Esophagus squamous epithelium (tissue), 5 donors: ENCODE measurements at regions not wholly inside any gene's neighbourhood (a gene's known extent, or its start where the extent isn't known, plus 50 kb on each side); places are given as distances from the start of the nearest gene placed in this dataset.

ENCODE experiments used
- DNase-seq: peaks from one replicate; lab custom pipeline; 2025; lab: John Stamatoyannopoulos, UW
- H3K27ac ChIP-seq, 4 donors: fragments of 200-600 bp; sonication (generic); one replicate each; pipeline ENCODE4 v1.5.1; 2016 to 2019; ENCODE audit warnings: mild to moderate bottlenecking in 1 of 4
- H3K27me3 ChIP-seq, 4 donors: fragments of 200-600 bp; sonication (generic); 1 replicate in 3 of 4; 2 replicates in 1 of 4; pipeline versions ENCODE4 v1.5.1 to v1.6.0; 2017 to 2021; ENCODE audit warnings: antibody characterized with exemption in 1 of 4
- H3K36me3 ChIP-seq, 3 donors: fragments of 200-600 bp; sonication (generic); one replicate each; pipeline ENCODE4 v1.5.1; 2016 to 2019
- H3K4me1 ChIP-seq, 3 donors: fragments of 200-600 bp; sonication (generic); one replicate each; pipeline ENCODE4 v1.5.1; 2017 to 2019
- H3K4me3 ChIP-seq, 4 donors: fragments of 200-600 bp; sonication (generic); 1 replicate in 3 of 4; 2 replicates in 1 of 4; pipeline ENCODE4 v1.5.1; 2016 to 2019; ENCODE audit warnings: mild to moderate bottlenecking in 2 of 4, moderate library complexity in 1 of 4
- H3K9me3 ChIP-seq, 3 donors: fragments of 200-600 bp; sonication (generic); one replicate each; pipeline ENCODE4 v1.5.1; 2016 to 2019
- POLR2A ChIP-seq, 4 donors: fragments of 450-650 bp; IDR thresholded peaks; one replicate each; pipeline ENCODE4 v1.6.1; 2017; ENCODE audit warnings: antibody characterized with exemption in 4 of 4, mild to moderate bottlenecking in 4 of 4, moderate library complexity in 3 of 4
- WGBS, 2 donors: methylation state at CpG; one replicate each; pipeline ENCODE4 v1.1.5; 2018; 5-methylcytosine and 5-hydroxymethylcytosine counted together
- intact Hi-C: fragments of 100-400 bp; cut with DNase I; formaldehyde crosslinking; loops from one replicate; pipeline ENCODE4 v1.15.0; 2022
- TF ChIP-seq, protein P1 (sequence below), 6 experiments: fragments of 450-650 bp in 4 of 6; fragments of 200-600 bp in 2 of 6; sonication (generic) in 2 of 6; IDR thresholded peaks; one replicate each; pipeline ENCODE4 v1.5.1; 2016 to 2019; ENCODE audit warnings: antibody characterized with exemption in 6 of 6, mild to moderate bottlenecking in 4 of 6, moderate library complexity in 4 of 6
- donor health status: DM: yes; HTN: yes; CAD: no.

DNA sequence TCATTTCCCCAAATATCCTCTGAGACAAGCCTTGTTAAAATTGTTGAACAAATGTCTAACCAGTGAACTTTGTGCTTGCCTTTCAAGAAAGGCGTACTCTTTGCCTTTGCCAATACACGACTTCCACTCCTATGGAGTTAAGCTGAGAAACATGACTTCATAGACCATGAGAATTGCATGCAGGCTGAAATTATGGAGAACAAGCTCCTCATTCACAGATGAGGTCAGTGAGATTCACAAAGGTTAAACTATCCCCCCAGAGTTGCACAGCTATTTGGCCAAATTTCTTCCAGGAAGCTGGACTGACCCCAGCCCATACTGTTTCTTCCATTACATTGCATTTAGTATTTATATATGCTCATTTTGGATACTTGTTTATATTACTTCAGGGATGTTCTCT, 221.4 kb upstream of the SEMA3C start:
- H3K4me3 ChIP-seq, result no peak overlapping the region
- H3K9me3 ChIP-seq, result no peaks in the 10 kb centered on the region
- TF ChIP-seq, protein P1, sequence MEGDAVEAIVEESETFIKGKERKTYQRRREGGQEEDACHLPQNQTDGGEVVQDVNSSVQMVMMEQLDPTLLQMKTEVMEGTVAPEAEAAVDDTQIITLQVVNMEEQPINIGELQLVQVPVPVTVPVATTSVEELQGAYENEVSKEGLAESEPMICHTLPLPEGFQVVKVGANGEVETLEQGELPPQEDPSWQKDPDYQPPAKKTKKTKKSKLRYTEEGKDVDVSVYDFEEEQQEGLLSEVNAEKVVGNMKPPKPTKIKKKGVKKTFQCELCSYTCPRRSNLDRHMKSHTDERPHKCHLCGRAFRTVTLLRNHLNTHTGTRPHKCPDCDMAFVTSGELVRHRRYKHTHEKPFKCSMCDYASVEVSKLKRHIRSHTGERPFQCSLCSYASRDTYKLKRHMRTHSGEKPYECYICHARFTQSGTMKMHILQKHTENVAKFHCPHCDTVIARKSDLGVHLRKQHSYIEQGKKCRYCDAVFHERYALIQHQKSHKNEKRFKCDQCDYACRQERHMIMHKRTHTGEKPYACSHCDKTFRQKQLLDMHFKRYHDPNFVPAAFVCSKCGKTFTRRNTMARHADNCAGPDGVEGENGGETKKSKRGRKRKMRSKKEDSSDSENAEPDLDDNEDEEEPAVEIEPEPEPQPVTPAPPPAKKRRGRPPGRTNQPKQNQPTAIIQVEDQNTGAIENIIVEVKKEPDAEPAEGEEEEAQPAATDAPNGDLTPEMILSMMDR (IDR thresholded peaks at IDR 0.05), result no peak
- no peak for TF ChIP-seq POLR2A (IDR thresholded peaks at IDR 0.05)
- no peaks in the 10 kb centered on the region for H3K36me3 ChIP-seq
- no peaks in the 10 kb centered on the region for H3K27me3 ChIP-seq
- DNase-seq, result no peak
- no peak overlapping the region for H3K27ac ChIP-seq
- WGBS, 2 donors, result 59 to 77% methylated on average over 2 of the region's 2 CpGs
- intact Hi-C loops, result no loop called here
- no peaks in the 10 kb centered on the region for H3K4me1 ChIP-seq

DNA sequence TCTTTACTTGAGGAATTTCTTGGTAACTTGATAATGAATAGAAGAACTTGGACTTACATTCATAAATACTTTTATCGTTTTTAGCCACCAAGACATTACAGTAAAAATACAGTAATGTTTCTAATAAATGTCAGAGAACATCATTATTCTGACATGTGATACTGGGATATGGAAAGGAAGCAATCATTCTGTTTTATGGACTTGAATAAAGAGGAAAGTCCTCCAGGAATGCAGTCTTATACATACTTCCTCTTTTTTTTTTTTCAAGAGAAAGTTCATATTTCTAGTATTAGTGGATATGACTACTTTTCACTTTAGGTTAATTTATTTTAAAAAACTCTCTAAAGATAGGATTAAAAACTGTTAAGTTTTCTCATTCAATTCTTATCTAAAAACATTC, 220.0 kb upstream of the SEMA3C start:
- 35 to 41% methylated on average over 1 of the region's 1 CpG for WGBS, 2 donors
- DNase-seq, result no peak
- H3K27me3 ChIP-seq, result no peaks in the 10 kb centered on the region
- no peaks in the 10 kb centered on the region for H3K9me3 ChIP-seq
- TF ChIP-seq, protein P1 (IDR thresholded peaks at IDR 0.05), result no peak
- no peak for TF ChIP-seq POLR2A (IDR thresholded peaks at IDR 0.05)
- H3K27ac ChIP-seq, result no peak overlapping the region
- no peaks in the 10 kb centered on the region for H3K36me3 ChIP-seq
- H3K4me1 ChIP-seq, result no peaks in the 10 kb centered on the region
- intact Hi-C loops, result no loop called here
- H3K4me3 ChIP-seq, result no peak overlapping the region

GRCh38 chr7:81135324-81135723, 216.5 kb upstream of the SEMA3C start:
- TF ChIP-seq, protein P1 (IDR thresholded peaks at IDR 0.05), result no peak
- no peak for TF ChIP-seq POLR2A (IDR thresholded peaks at IDR 0.05)
- Histone ChIP-seq H3K36me3 (no peaks in the 10 kb centered on the region), H3K4me1 (no peaks in the 10 kb centered on the region), H3K27ac (no peak overlapping the region), H3K9me3 (no peaks in the 10 kb centered on the region), H3K27me3 (no peaks in the 10 kb centered on the region), H3K4me3 (no peak overlapping the region)
- 70 to 75% methylated on average over 4 of the region's 4 CpGs for WGBS, 2 donors
- intact Hi-C loops, result no loop called here
- DNase-seq, result no peak

DNA sequence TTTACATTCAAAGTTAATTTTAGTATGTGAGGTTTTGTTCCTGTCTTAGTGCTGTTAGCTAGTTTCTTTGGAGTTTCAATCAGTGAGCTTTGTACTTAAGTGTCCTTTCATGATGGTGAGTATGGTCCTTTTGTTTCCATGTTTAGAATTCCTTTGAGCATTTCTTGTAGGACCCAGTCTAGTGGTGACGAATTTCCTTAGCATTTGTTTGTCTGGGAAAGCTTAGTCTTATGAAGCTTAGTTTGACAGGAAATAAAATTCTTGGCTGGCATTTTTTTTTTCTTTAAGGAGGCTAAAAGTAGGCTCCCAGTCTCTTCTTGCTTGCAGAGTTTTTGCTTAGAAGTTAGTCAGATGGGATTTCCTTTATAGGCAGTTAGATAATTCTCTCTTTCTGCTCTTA, 209.2 kb upstream of the SEMA3C start:
- no peaks in the 10 kb centered on the region for H3K36me3 ChIP-seq
- WGBS, 2 donors, result 55 to 83% methylated on average over 1 of the region's 1 CpG
- H3K27ac ChIP-seq, result no peak overlapping the region
- TF ChIP-seq, protein P1 (IDR thresholded peaks at IDR 0.05), result no peak
- no peaks in the 10 kb centered on the region for H3K9me3 ChIP-seq
- intact Hi-C loops, result no loop called here
- H3K27me3 ChIP-seq, result no peaks in the 10 kb centered on the region
- no peak for DNase-seq
- H3K4me3 ChIP-seq, result no peak overlapping the region
- H3K4me1 ChIP-seq, result no peaks in the 10 kb centered on the region

DNA sequence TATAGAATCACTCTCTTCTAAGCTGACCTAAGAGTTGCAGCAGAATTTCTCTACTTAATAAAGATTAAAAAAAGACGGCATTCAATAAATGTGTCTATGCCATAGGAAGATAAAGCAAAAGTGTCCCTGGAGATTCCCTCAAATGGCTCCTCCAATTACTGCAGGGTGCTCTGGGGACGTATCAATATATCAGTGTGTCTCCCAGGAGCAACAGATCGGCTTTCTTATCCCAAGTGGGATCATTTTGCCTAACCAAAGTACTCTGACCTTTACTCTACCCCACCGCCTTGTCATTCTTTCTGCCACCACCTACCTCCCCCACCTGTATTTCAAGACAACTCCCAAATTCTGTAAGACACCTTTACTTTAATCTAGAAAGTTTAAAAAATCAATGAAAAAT, 202.0 kb upstream of the SEMA3C start:
- intact Hi-C loops, result no loop called here
- WGBS, 2 donors, result 81 to 84% methylated on average over 4 of the region's 4 CpGs
- no peaks in the 10 kb centered on the region for H3K9me3 ChIP-seq
- H3K4me3 ChIP-seq, result no peak overlapping the region
- H3K36me3 ChIP-seq, result no peaks in the 10 kb centered on the region
- no peaks in the 10 kb centered on the region for H3K4me1 ChIP-seq
- no peak overlapping the region for H3K27ac ChIP-seq
- TF ChIP-seq, protein P1 (IDR thresholded peaks at IDR 0.05), result no peak
- no peak for TF ChIP-seq POLR2A (IDR thresholded peaks at IDR 0.05)
- H3K27me3 ChIP-seq, result no peaks in the 10 kb centered on the region
- no peak for DNase-seq
